PC-3 (cell line): ENCODE measurements at regions not wholly inside any gene's neighbourhood (a gene's known extent, or its start where the extent isn't known, plus 50 kb on each side); places are given as distances from the start of the nearest gene placed in this dataset.

Experiments
- ATAC-seq: fragments of 200-7000 bp; cut with Tn5 transposase; 2 replicates; pipeline ENCODE4 v1.9.1; 2020; ENCODE audit warnings: mild to moderate bottlenecking, moderate library complexity
- BruUV-seq: library from RNA; stranded (reverse); fragments of 400-500 nt; replicated peaks from 2 replicates; lab custom pipeline; 2021; lab: Mats Ljungman, UMichigan
- CTCF ChIA-PET: fragments of 300-600 bp; sonication (Branson Sonifier 250); formaldehyde crosslinking; loops from one replicate; lab custom pipeline; 2022; ENCODE audit warnings: antibody characterized with exemption; lab: Charles Lee
- POLR2A ChIA-PET: fragments of 300-600 bp; sonication (Branson Sonifier 250); formaldehyde crosslinking; loops from one replicate; lab custom pipeline; 2022; ENCODE audit warnings: antibody characterized with exemption; ENCODE audit not compliant: unreplicated experiment; lab: Charles Lee
- DNase-seq: peaks from one replicate; pipeline ENCODE4 v3.0.0-alpha.2; 2015
- H2AFZ ChIP-seq: fragments of 300-600 bp; sonication (generic); 2 replicates; pipeline ENCODE4 v1.6.0; 2016; ENCODE audit warnings: antibody characterized with exemption, low read length
- H3F3A ChIP-seq: fragments of 300-600 bp; sonication (generic); one replicate; pipeline ENCODE4 v1.6.0; 2017; ENCODE audit warnings: antibody characterized with exemption, low read length, control low read depth, mild to moderate bottlenecking; ENCODE audit not compliant: unreplicated experiment
- H3K27ac ChIP-seq: fragments of 300-600 bp; sonication (generic); 2 replicates; pipeline ENCODE4 v1.5.1; 2016; ENCODE audit warnings: mild to moderate bottlenecking, low read length
- H3K27me3 ChIP-seq: fragments of 300-600 bp; sonication (generic); 2 replicates; pipeline ENCODE4 v1.6.1; 2016; ENCODE audit warnings: low read length, mixed read lengths
- H3K36me3 ChIP-seq: fragments of 300-600 bp; sonication (generic); 2 replicates; pipeline ENCODE4 v1.6.1; 2016; ENCODE audit warnings: low read depth, mixed run types, low read length, mixed read lengths
- H3K4me1 ChIP-seq: fragments of 300-600 bp; sonication (generic); 2 replicates; pipeline ENCODE4 v1.5.1; 2016; ENCODE audit warnings: low read length; ENCODE audit not compliant: insufficient read depth
- H3K4me2 ChIP-seq: fragments of 300-600 bp; sonication (generic); 2 replicates; pipeline ENCODE4 v1.6.0; 2016; ENCODE audit warnings: low read length
- H3K4me3 ChIP-seq: fragments of 300-600 bp; sonication (generic); 2 replicates; pipeline ENCODE4 v1.5.1; 2016; ENCODE audit warnings: mild to moderate bottlenecking, low read length, mixed read lengths
- H3K79me2 ChIP-seq: fragments of 300-600 bp; sonication (generic); 2 replicates; pipeline ENCODE4 v1.6.1; 2017; ENCODE audit warnings: low read length, mixed read lengths
- H3K9ac ChIP-seq: fragments of 300-600 bp; sonication (generic); 2 replicates; pipeline ENCODE4 v1.6.0; 2016; ENCODE audit warnings: mild to moderate bottlenecking, low read length
- H3K9me2 ChIP-seq: fragments of 300-600 bp; sonication (generic); replicated peaks from 2 replicates; pipeline ENCODE4 v1.6.1; 2016; ENCODE audit warnings: mixed run types, low read length, mixed read lengths
- H3K9me3 ChIP-seq: fragments of 300-600 bp; sonication (generic); 2 replicates; pipeline ENCODE4 v1.6.1; 2016; ENCODE audit warnings: low read length, mixed read lengths
- H4K20me1 ChIP-seq: fragments of 300-600 bp; sonication (generic); 2 replicates; pipeline ENCODE4 v1.6.1; 2016; ENCODE audit warnings: low read length, mixed read lengths
- EZH2 ChIP-seq: fragments of 300-600 bp; sonication (generic); IDR thresholded peaks from one replicate; pipeline ENCODE4 v1.6.1; 2017; ENCODE audit warnings: antibody characterized with exemption, mild to moderate bottlenecking, low read length; ENCODE audit not compliant: unreplicated experiment
- EZH2phosphoT487 ChIP-seq: fragments of 300-600 bp; sonication (generic); IDR thresholded peaks from 2 replicates; pipeline ENCODE4 v1.6.1; 2018; ENCODE audit warnings: mild to moderate bottlenecking, antibody characterized with exemption, low read length, borderline replicate concordance
- intact Hi-C: fragments of 100-400 bp; cut with micrococcal nuclease; formaldehyde crosslinking; loops from 2 replicates; pipeline ENCODE4 v1.9.0; 2023
- TF ChIP-seq, protein P1 (sequence below): fragments of 300-600 bp; sonication (generic); conservative IDR thresholded peaks from 2 replicates; pipeline ENCODE4 v1.5.1; 2017; ENCODE audit warnings: antibody characterized with exemption, low read depth, mild to moderate bottlenecking, low read length

DNA sequence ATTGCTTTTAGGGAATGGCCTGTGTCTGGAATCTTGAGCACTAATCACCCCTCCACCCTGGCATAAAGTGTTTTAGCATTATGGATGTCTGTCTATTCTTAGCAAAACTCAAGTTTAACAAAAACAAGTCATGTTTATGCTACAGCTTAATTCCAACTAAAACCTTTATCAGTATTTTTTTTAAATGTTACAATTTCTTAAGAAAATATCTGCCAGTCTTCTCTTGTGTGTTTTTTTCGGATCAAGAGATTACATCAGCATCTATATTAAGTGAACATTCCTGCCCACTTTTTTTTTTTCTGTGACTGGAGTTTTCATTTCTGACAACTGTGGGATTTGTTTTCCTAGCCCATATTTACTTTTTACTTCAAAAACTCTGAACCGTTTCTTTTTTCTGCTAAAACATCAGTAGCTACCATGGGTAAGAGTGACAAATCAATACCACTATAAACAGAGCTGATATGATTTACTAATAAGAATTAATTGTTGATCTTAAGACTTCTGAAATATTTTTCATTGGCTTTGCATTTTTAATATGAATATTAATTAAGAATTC is 94.3 kb downstream of the EDN1 start:
- Histone ChIP-seq H3F3A (no peaks in the 10 kb centered on the region), H3K79me2 (no peaks in the 10 kb centered on the region), H3K9me2 (no peaks in the 10 kb centered on the region), H3K36me3 (no peaks in the 10 kb centered on the region), H3K4me2 (no peak overlapping the region), H3K27ac (no peak overlapping the region), H2AFZ (no peak overlapping the region), H3K9ac (no peak overlapping the region), H3K4me3 (no peak overlapping the region), H3K27me3 (no peaks in the 10 kb centered on the region), H4K20me1 (no peaks in the 10 kb centered on the region), H3K9me3 (no peaks in the 10 kb centered on the region), H3K4me1 (no peaks in the 10 kb centered on the region)
- ChIA-PET POLR2A (no interaction called here), CTCF (no interaction called here)
- ATAC-seq: no peak
- TF ChIP-seq EZH2 (no peak), EZH2phosphoT487 (no peak)
- TF ChIP-seq, protein P1, sequence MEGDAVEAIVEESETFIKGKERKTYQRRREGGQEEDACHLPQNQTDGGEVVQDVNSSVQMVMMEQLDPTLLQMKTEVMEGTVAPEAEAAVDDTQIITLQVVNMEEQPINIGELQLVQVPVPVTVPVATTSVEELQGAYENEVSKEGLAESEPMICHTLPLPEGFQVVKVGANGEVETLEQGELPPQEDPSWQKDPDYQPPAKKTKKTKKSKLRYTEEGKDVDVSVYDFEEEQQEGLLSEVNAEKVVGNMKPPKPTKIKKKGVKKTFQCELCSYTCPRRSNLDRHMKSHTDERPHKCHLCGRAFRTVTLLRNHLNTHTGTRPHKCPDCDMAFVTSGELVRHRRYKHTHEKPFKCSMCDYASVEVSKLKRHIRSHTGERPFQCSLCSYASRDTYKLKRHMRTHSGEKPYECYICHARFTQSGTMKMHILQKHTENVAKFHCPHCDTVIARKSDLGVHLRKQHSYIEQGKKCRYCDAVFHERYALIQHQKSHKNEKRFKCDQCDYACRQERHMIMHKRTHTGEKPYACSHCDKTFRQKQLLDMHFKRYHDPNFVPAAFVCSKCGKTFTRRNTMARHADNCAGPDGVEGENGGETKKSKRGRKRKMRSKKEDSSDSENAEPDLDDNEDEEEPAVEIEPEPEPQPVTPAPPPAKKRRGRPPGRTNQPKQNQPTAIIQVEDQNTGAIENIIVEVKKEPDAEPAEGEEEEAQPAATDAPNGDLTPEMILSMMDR: no peak
- no peak for DNase-seq
- intact Hi-C loops: no loop called here
- BruUV-seq: no TSS peak

DNA sequence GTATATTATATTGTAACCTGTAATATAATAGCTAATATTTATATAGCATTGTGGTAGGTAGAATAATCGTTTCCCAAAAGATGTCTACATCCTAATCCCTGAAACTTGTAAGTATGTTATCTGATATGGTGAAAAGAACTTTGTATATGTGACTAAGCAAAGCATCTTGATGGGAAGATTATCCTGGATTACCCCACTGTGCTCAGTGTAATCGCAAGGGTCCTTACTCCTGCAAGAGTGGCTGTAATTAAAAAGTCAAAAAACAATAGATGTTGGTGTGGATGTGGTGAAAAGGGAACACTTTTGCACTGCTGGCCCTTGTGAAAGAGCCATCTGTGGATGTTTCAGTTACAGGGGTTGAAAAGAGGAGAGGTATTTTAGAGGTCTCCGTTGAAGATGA is 95.2 kb downstream of the EDN1 start:
- ATAC-seq: no peak
- no TSS peak for BruUV-seq
- H3K36me3 ChIP-seq: no peaks in the 10 kb centered on the region
- no peaks in the 10 kb centered on the region for H3K9me3 ChIP-seq
- H3K9me2 ChIP-seq: no peaks in the 10 kb centered on the region
- H3K79me2 ChIP-seq: no peaks in the 10 kb centered on the region
- H4K20me1 ChIP-seq: no peaks in the 10 kb centered on the region
- intact Hi-C loops: no loop called here
- no peaks in the 10 kb centered on the region for H3F3A ChIP-seq
- no peak overlapping the region for H3K27ac ChIP-seq
- H3K4me3 ChIP-seq: no peak overlapping the region
- H2AFZ ChIP-seq: no peak overlapping the region
- H3K4me2 ChIP-seq: no peak overlapping the region
- H3K27me3 ChIP-seq: no peaks in the 10 kb centered on the region
- ChIA-PET CTCF (no interaction called here), POLR2A (no interaction called here)
- DNase-seq: no peak
- no peaks in the 10 kb centered on the region for H3K4me1 ChIP-seq
- H3K9ac ChIP-seq: no peak overlapping the region
- TF ChIP-seq, protein P1: no peak
- no peak for TF ChIP-seq EZH2
- no peak for TF ChIP-seq EZH2phosphoT487

DNA sequence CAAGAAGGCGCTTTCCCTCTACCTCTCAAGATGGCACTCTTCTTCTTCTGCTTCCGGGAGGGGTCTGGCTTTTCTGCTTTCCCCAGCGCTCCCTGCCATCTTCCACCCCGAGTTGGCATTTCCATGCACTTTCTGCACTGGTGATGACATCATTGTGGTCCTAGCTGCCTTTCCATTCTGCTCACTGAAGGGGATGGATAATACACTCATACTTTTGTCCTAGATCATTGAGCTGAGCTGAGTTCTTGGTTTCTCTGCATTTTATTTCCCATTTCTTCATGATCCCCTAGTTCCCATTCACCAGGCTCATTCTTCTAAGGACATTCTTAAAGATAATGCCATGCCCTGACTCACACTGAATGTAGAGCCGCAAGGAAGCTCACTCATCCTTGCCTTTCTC is 96.7 kb downstream of the EDN1 start:
- CTCF ChIA-PET: no interaction called here
- ATAC-seq (no peak), DNase-seq (no peak)
- Histone ChIP-seq H3F3A (no peaks in the 10 kb centered on the region), H3K79me2 (no peaks in the 10 kb centered on the region), H4K20me1 (no peaks in the 10 kb centered on the region), H3K9me2 (no peaks in the 10 kb centered on the region), H3K27ac (no peak overlapping the region), H2AFZ (no peak overlapping the region), H3K9me3 (no peaks in the 10 kb centered on the region), H3K4me1 (no peaks in the 10 kb centered on the region), H3K4me2 (no peak overlapping the region), H3K36me3 (no peaks in the 10 kb centered on the region), H3K27me3 (no peaks in the 10 kb centered on the region), H3K9ac (no peak overlapping the region), H3K4me3 (no peak overlapping the region)
- intact Hi-C loops: no loop called here
- POLR2A ChIA-PET: no interaction called here
- TF ChIP-seq EZH2phosphoT487: no peak
- TF ChIP-seq EZH2: no peak
- TF ChIP-seq, protein P1: no peak
- no TSS peak for BruUV-seq
